ENCODE measurements at regions not wholly inside any gene's neighbourhood (a gene's known extent, or its start where the extent isn't known, plus 50 kb on each side); places are given as distances from the start of the nearest gene placed in this dataset.

DNA sequence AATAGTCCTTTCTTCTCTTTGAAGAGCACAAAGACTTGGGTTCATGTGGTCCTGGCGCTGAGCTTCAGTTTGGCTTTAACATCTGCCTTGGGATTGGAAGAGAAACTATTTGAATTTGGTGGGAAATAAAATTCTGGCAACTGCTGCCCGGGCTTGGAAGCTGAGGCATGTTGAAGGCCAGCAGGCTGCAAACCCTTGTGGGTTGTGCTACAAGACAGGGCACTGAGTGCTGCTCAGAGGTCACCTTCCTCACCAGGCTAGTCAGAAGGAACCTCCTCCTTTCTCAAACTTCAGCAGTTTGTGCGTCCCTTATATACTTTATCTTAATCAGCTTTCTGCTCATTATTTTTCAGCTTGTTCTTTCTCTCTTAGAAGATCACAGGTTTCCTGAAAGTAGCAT, 238.4 kb upstream of the TBX18 start:
- FAIRE-seq (no peak), DNase-seq (ENCODE audit: extremely low read depth in 1 of 4, low spot score in 3 of 4) (no peak), ATAC-seq (no peak)
- BruUV-seq (replicated peaks) = no TSS peak
- H3K4me1 ChIP-seq (replicated peaks in 1 of 2; ENCODE audit: control insufficient read depth in 2 of 2, insufficient read depth in 2 of 2, low read length in 2 of 2) = no peaks in the 10 kb centered on the region
- ChIA-PET POLR2A (no interaction called here), CTCF (ENCODE audit: low intra/inter-chr PET ratio) (no interaction called here)
- H3K9me3 ChIP-seq (replicated peaks; ENCODE audit: control insufficient read depth, insufficient read depth, low read depth, low read length) = no peaks in the 10 kb centered on the region
- no peak for TF ChIP-seq TARDBP (IDR thresholded peaks at IDR 0.05)
- TF ChIP-seq, protein P1, sequence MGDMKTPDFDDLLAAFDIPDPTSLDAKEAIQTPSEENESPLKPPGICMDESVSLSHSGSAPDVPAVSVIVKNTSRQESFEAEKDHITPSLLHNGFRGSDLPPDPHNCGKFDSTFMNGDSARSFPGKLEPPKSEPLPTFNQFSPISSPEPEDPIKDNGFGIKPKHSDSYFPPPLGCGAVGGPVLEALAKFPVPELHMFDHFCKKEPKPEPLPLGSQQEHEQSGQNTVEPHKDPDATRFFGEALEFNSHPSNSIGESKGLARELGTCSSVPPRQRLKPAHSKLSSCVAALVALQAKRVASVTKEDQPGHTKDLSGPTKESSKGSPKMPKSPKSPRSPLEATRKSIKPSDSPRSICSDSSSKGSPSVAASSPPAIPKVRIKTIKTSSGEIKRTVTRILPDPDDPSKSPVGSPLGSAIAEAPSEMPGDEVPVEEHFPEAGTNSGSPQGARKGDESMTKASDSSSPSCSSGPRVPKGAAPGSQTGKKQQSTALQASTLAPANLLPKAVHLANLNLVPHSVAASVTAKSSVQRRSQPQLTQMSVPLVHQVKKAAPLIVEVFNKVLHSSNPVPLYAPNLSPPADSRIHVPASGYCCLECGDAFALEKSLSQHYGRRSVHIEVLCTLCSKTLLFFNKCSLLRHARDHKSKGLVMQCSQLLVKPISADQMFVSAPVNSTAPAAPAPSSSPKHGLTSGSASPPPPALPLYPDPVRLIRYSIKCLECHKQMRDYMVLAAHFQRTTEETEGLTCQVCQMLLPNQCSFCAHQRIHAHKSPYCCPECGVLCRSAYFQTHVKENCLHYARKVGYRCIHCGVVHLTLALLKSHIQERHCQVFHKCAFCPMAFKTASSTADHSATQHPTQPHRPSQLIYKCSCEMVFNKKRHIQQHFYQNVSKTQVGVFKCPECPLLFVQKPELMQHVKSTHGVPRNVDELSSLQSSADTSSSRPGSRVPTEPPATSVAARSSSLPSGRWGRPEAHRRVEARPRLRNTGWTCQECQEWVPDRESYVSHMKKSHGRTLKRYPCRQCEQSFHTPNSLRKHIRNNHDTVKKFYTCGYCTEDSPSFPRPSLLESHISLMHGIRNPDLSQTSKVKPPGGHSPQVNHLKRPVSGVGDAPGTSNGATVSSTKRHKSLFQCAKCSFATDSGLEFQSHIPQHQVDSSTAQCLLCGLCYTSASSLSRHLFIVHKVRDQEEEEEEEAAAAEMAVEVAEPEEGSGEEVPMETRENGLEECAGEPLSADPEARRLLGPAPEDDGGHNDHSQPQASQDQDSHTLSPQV (IDR thresholded peaks at IDR 0.05) = no peak
- no peak overlapping the region for H3K4me2 ChIP-seq (ENCODE audit: insufficient read depth, low read length)
- H3K36me3 ChIP-seq (ENCODE audit: control insufficient read depth, insufficient read depth, low read length) = no peaks in the 10 kb centered on the region
- H3K27me3 ChIP-seq (ENCODE audit: control insufficient read depth in 2 of 2, insufficient read depth in 2 of 2, low read length in 2 of 2) = no peaks in the 10 kb centered on the region
- H4K20me1 ChIP-seq (replicated peaks; ENCODE audit: control insufficient read depth, insufficient read depth, low read length) = no peaks in the 10 kb centered on the region
- in situ Hi-C loops (cut with MboI) = no loop called here
- no peaks in the 10 kb centered on the region for H3K79me2 ChIP-seq (ENCODE audit: control insufficient read depth, insufficient read depth, low read length)
- no peak overlapping the region for H3K4me3 ChIP-seq
- no peak overlapping the region for H2AFZ ChIP-seq (ENCODE audit: low read depth, low read length)
- intact Hi-C loops (cut with micrococcal nuclease) = no loop called here
- H3K9me1 ChIP-seq (ENCODE audit: control insufficient read depth, insufficient read depth, low read length) = no peaks in the 10 kb centered on the region
- H3K27ac ChIP-seq (ENCODE audit: extremely low read depth, low read depth, low read length) = no peak overlapping the region
- WGBS (ENCODE audit: insufficient coverage, low coverage, missing lambda C conversion rate) = 0% methylated on average over 3 of the region's 3 CpGs
- H3K9ac ChIP-seq (ENCODE audit: insufficient read depth in 1 of 2, low read depth in 2 of 2, low read length in 2 of 2) = no peak overlapping the region

- in situ Hi-C loops (cut with MboI) (no loop called here), intact Hi-C loops (cut with micrococcal nuclease) (no loop called here)
- H2AFZ ChIP-seq (ENCODE audit: low read depth, low read length) = no peak overlapping the region
- no peak for DNase-seq (ENCODE audit: extremely low read depth in 1 of 4, low spot score in 3 of 4)
- ATAC-seq = no peak
- CTCF ChIA-PET (ENCODE audit: low intra/inter-chr PET ratio) = no interaction called here
- no peak overlapping the region for H3K4me2 ChIP-seq (ENCODE audit: insufficient read depth, low read length)
- H3K79me2 ChIP-seq (ENCODE audit: control insufficient read depth, insufficient read depth, low read length) = no peaks in the 10 kb centered on the region
- H3K9ac ChIP-seq (ENCODE audit: insufficient read depth in 1 of 2, low read depth in 2 of 2, low read length in 2 of 2) = no peak overlapping the region
- H4K20me1 ChIP-seq (replicated peaks; ENCODE audit: control insufficient read depth, insufficient read depth, low read length) = no peaks in the 10 kb centered on the region
- no peaks in the 10 kb centered on the region for H3K4me1 ChIP-seq (replicated peaks in 1 of 2; ENCODE audit: control insufficient read depth in 2 of 2, insufficient read depth in 2 of 2, low read length in 2 of 2)
- no peak for TF ChIP-seq PTBP1 (IDR thresholded peaks at IDR 0.05; ENCODE audit: low read depth, low read length)
- no peak for TF ChIP-seq ESRRB (CRISPR knock-in tag; IDR thresholded peaks at IDR 0.05; ENCODE audit: borderline replicate concordance)
- no peak for TF ChIP-seq ZNF197 (CRISPR knock-in tag; IDR thresholded peaks at IDR 0.05; ENCODE audit: low read depth)
- no peak for TF ChIP-seq CTBP1 (IDR thresholded peaks at IDR 0.05; ENCODE audit: borderline replicate concordance)
- TF ChIP-seq CAMTA2 (CRISPR knock-in tag; conservative IDR thresholded peaks at IDR 0.05) = no peak
- no peak for TF ChIP-seq BRCA1 (IDR thresholded peaks at IDR 0.05)
- TF ChIP-seq BRCA1 (CRISPR knock-in tag; IDR thresholded peaks at IDR 0.05) = no peak
- no peaks in the 10 kb centered on the region for H3K27me3 ChIP-seq (ENCODE audit: control insufficient read depth in 2 of 2, insufficient read depth in 2 of 2, low read length in 2 of 2)
- no peaks in the 10 kb centered on the region for H3K9me3 ChIP-seq (replicated peaks; ENCODE audit: control insufficient read depth, insufficient read depth, low read depth, low read length)
- no peak overlapping the region for H3K4me3 ChIP-seq
- POLR2A ChIA-PET = no interaction called here
- H3K9me1 ChIP-seq (ENCODE audit: control insufficient read depth, insufficient read depth, low read length) = no peaks in the 10 kb centered on the region
- H3K27ac ChIP-seq (ENCODE audit: extremely low read depth, low read depth, low read length) = no peak overlapping the region
- no peaks in the 10 kb centered on the region for H3K36me3 ChIP-seq (ENCODE audit: control insufficient read depth, insufficient read depth, low read length)
- BruUV-seq (replicated peaks) = no TSS peak
- 0% methylated on average over 2 of the region's 2 CpGs for WGBS (ENCODE audit: insufficient coverage, low coverage, missing lambda C conversion rate)
- FAIRE-seq = no peak
Measured at GRCh38 chr6:85000001-85000400, 235.6 kb upstream of the TBX18 start.

Measured in K562 (cell line).